Endothelial cell of hepatic sinusoid (primary cell): ENCODE measurements at regions not wholly inside any gene's neighbourhood (a gene's known extent, or its start where the extent isn't known, plus 50 kb on each side); places are given as distances from the start of the nearest gene placed in this dataset.

Experiments used
- in situ Hi-C: cut with HindIII; loops from 2 replicates; pipeline ENCODE4 v1.10.0; 2017; ENCODE audit warnings: low sequenced_read_pairs

DNA sequence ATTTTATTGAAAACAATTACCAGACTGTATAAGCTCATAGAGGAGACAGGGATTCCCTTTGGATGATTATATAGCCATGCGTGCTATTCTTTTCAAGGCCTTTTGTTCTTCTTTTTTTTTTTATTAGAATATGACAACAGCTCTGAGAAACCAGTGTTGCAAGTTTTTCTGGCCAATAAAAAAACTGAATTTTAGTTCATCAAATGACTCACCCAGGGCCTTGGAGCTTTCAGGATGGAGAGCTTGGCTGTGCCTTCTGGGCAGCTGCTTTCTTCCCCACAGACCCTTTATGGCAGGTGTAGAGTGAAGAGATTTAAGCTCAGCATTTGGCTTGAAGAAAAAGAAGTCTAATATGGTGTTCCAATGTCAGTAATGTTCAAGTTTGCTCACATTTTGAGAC lies 497.9 kb upstream of the FANCL start:
- in situ Hi-C loops, result no loop called here

DNA sequence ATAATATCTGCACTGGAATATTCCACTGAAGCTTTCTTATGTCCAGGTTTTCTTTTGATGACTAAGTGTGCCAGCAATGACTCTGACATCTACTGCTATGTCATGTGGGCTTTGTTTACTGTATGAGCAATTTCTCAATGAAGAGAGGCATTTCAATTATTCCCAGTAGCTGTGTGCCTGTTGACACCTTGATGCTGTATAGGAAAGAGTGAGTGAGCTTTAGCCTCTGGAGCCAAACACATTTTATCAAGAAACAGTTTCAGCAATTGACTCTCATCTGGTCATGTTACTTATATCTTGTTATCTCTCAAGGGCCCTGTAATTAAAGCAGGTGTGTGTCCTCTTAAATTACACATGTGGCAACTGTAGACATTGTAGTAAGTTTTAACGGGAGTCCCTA lies 493.2 kb upstream of the FANCL start:
- in situ Hi-C loops, result no loop called here

DNA sequence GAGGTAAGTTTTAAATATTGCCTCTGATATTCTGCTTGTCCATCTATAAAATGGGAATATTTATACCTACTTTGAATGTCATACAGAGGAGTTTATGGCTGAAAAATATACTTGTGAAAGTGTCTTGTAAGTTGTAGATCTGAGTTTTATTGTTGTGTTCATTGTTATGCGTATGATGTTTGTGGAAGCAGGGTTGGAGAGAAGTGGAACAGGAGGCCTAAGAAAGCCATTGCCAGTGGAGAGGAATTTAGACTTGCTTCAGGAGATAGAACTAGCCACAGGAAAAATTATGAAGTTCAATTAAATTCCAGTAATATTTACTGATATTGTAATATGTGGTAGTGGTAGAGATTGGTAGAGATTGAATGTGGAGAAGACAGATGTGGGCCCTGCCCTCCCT lies 491.9 kb upstream of the FANCL start:
- in situ Hi-C loops, result no loop called here

DNA sequence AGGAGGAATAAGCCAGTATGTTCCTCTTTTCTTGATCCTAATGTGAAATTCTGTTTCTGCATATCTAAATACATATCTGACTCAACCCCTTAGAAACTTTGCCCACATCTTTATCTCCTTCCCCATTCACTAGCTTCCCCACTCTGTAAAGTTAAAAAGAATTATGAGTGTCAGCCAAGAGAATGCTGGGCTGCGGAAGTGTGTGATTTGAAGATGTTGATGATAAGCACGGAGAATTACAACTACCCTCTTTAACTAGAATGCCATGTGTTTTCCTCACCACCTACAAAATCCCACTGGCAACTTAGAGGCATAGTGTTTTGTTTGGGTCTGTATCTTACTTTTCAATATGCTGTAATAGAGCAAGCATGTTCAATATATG lies 490.4 kb upstream of the FANCL start:
- in situ Hi-C loops, result no loop called here

DNA sequence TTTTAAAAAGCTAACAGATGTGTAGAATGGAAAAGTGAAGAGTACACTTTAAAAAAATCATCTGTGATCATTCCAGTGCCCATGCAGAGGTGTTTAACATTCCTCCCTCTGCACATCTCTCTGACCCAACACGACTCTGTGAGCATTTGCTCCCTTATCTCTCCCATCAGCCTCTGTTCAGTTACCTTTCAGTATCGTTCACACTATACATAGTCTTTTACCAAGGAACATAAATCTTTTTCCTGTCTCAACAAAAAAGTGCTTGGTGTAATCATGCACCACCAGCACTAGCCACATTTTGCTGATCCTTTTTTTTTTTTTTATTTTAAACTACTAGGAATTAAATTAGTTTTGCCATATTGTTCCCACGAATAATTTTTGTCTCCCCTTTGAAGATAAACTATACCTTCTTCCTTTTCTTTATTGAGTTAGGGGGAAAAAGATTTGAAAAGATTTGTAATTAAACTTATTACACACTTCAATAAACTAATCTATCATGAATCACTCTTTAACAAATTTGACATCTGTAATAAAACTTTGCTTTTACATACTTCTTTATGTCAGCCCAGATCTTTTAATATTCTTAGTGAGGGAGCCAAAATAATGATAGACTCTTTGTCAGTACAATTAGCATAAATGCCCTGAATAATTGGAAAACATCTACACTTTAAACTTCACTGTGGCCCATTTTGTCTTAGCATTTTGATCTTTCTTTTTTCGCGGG lies 489.8 kb upstream of the FANCL start:
- in situ Hi-C loops, result no loop called here

DNA sequence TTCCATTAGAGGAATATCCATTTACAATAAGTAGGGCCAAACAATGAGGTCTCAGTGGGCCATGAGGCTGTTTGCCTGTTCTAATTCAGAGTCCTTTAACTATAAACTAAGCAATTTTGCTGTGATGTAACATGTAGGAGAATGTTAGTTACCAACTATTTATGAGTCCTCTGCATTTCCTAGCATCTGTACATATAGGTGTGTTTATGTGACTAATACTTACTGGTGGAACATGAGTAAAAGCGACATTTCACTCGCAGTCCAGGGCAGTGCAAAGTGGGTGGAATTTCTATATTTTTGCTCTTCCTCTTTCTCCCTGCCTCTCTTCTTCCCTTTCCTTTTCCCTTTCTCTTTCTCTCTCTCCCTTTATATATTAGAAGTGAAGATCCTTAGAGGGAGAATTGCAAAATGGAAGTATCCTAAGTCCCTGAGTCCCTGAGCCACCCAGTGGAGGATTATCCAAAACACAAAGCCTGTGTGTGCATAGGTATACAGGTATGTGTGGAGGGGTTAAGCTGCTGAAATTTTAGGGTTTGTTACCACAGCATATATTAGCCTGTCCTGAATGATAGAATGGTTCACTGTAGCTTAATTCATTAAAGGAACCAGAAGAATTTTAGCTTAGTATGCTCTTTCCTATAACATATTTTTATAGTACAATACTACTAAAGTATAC lies 487.0 kb upstream of the FANCL start:
- in situ Hi-C loops, result no loop called here

DNA sequence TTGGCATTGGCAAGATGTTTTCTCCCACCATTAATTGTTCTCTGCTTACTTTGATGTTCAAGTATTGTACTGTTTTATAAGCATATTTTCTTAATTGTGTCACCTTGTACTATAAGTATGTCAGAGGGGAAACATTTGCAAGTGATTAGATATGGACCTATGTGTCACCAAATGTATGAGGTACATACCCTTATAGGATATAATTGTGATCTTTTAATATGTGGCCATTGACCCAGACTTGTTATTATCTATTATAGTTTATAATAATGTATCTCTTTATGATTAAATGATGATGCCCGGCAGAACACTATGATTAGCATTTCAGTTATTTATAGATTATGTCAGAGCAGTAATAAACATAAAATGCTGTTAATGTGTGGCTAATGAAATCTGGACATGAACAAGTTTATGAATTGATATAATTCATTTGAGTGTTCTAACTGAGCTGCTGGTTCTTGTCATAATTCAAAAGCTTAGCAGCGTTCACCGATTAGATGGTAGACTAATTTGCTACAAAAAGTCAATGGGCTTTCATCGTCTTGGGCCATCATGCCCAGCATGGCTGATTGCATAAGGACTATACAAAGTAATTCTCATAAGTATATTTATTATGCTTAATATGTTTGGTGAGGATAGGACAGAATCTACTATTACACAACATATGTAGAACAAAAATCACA lies 480.9 kb upstream of the FANCL start:
- in situ Hi-C loops, result no loop called here

DNA sequence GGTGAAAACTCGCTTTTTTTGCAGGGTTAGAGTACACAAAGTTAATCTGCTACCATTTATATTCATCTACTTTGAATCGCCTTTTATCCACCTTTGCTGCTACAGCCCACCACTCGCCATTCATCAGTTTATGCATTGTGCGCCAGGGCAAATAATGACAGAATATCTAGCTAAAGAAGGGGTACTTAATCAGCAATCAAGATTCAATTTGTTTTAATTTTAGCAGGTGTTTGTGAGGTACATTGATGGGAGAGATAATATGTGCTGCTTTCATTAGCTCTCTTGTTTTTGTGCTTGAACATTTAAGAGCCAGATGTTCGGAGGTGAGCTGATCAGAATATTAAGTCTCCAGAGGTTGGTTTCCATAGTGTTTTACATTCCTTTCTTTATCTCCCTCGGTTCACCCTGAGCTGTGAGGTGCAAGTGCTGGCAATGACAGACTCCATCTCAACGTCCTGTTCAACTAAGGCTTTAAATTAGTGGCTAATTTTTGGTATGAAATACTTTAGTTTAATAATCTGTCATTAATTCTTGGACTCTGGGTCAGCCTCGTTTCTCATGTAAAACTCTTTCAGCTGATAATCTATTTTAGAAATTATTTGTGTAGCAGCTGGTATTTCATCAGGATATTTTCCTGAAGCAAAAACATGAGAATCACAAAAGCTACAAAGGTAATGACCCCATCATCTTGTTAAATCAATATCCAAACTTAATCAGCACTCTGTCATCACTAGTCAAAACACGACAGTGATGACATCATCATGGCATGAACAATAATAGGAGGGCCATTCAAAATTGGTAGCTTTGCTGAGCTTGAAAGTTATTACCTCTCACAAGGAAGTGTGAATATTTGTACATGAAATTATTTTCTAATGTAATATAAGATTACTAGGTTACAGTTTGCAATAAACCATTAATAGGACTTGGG lies 479.9 kb upstream of the FANCL start:
- in situ Hi-C loops, result no loop called here

DNA sequence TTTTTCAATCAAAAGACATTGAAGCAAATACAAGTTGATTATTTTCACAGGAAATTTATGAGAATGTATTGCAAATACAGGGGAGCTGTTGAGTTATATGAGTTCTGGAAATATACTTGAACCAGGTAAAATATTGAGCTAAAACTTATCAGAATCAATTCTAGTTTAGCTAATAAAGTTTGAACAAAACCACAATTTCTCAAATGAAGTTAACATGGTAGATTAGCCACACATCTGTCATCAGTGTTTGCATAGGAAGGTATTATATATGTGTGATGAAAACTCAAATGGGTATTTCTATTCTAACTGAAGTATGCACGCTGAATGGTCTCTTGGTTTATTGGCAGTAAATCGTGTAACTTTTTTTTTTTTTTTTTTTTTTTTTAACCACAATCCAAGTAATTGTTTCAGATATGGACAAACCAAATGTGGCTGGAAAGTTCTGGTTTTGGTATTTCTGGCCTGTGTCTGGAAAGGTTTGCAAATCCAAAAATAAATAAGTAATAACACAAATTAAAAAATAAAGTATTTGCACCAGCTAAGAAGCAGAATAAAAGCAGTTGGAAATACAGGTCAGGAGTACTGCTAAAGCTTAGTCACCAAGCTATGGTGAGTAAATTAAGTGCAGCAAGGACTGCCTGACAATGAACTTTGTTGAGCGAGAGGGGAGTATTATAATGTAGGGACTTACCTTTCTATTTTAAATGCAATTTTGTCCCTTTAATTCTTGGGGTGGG lies 479.1 kb upstream of the FANCL start:
- in situ Hi-C loops, result no loop called here

DNA sequence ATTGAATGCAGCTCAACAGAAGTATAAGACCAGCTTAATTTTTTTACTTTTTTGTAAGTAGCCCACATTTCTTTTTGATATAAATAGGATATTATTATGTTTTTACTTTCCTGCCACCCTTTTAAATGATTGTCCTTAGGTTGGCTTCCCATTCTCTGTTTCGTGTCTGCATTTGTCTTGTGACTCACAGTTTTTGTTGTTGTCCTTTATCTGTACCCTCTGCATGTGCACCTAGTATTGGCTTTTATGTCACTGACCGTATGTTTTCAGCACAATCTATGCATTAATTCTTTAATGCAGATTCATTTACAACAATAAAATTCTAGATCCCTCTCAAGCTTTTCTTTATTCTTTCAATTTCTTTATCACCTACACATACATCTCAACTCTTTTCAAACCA lies 474.2 kb upstream of the FANCL start:
- in situ Hi-C loops, result no loop called here

DNA sequence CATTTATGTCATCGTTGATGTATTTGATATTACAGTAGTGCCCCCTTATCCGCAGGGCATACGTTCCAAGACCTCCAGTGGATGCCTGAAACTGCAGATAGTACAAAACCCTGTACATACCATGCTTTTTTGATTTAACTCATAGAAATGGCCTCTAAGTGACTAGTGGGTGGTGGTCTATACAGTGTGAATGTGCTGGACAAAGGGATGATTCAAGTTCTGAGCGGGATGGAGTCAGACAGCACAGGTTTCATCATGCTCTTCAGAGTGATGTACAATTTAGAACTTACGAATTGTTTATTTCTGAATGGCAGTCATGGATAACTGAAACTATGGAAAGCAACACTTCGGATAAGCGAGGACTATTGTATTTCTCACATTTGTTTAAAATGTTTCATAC lies 473.1 kb upstream of the FANCL start:
- in situ Hi-C loops, result no loop called here

DNA sequence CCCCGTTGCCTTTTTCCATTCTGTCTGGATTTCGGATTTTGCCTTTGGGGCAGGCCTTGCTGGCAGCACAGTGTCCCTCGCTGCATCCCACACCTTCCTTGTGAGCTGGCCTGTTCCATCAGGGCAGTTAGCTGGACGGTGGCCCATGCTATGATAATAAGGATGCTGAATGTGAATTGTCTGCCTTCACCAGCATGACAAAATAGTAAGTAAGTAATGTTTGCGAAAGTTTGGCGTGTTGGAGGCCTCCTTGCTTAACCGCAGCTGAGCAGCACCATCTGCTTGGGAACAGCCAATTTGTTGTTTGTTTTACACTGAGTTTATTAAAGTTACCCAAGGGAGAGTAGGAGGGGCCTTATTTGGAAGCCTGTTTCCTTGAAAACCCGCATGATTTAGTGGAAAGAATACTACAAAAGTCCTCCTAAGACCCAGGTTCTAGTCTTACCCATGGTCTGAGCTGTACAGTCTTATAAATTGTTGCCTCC lies 469.7 kb upstream of the FANCL start:
- in situ Hi-C loops, result no loop called here

DNA sequence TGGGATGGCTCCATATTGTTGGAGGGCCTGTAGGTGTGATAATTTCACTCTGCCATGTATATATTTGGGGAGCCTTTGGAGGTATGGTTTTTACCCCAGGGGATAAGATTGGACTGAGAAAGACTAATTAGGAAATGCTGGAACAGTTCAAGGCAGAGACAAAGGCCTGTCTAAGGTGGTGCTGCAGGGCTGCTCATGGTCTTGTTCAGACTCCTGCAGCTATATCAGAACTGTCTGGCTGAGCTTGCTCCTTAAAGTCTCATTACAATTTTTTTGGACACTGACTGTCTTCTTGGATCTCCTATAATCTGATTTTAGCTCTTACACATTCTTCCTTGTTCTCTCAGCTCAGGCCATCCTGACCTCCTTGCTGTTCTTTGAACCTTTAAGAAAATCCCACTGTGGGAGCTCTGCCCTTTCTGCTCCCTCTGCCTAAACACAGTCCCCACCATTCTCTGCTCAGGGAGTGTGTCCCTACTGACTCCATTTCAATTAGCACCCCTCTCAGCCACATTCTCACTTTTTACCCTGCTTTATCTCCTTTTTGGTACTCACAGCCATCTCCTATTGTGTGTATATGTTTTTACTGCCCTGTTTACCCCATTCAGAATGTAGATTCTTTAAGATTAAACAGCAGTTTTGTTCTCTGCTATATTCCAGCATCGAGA lies 468.7 kb upstream of the FANCL start:
- in situ Hi-C loops, result no loop called here

DNA sequence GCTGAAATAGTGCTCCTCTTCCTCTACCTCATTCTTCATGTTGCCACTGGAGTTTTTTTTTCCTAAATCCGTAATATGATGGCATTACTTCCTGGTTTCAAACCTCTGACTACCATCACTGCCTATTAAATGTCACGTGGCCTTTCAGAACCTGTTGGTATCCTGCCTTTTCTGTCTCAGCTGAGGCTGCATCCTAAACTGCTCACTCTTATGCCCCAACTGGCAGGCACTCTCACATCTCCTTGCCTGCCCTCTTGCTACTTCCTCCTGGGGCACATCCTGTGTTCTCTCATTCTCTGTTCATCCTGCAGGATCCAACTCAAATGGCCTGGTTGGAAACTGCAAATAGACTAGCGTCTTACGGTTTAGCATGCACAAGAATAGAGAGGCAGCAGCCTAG lies 468.1 kb upstream of the FANCL start:
- in situ Hi-C loops, result no loop called here

DNA sequence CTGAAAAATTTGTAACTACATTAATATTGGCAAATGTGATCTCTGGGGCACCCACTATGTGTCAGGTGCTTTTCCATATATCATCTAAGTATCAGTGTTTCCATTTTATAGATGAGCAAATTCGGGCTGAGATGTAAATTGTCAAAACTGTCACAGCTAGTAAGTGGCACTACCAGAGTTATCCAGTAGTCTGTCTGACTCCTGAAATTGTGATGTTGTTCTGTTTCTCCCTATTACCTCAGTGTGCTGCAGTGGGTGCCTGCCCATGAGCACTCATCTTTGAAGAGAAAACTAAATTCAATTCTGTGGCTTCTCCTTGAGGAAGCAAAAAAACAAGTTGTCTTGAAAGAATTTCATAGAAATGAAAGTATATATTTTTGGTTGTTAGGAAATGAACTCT lies 467.4 kb upstream of the FANCL start:
- in situ Hi-C loops, result no loop called here

DNA sequence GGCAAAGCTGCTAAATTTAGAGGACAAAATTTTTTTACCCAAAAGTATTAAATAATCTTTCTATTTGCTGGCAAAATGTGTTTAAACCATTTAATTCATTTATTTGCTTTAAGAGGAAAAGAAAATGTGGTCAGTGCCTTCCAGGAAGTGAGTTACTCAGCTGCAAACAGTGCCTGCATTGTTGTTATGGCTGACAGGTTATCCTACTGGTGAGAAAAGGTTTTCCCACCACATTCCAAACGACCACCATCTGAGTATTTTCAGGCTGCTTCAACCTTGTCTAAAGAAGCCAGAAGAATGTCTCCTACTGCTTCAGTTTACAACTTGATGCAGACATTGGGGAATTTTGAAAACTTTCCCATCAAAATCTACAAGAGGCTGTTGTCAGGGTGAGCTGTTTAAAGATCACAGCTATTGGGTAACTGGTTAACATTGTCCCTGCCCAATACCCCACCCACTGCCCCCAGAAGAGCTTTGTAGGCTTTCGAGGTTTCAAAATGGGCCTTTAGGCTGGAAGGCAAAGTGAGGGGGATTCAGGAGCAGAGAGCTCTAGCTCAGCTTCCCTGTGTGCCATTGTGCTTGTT lies 461.3 kb upstream of the FANCL start:
- in situ Hi-C loops, result no loop called here

DNA sequence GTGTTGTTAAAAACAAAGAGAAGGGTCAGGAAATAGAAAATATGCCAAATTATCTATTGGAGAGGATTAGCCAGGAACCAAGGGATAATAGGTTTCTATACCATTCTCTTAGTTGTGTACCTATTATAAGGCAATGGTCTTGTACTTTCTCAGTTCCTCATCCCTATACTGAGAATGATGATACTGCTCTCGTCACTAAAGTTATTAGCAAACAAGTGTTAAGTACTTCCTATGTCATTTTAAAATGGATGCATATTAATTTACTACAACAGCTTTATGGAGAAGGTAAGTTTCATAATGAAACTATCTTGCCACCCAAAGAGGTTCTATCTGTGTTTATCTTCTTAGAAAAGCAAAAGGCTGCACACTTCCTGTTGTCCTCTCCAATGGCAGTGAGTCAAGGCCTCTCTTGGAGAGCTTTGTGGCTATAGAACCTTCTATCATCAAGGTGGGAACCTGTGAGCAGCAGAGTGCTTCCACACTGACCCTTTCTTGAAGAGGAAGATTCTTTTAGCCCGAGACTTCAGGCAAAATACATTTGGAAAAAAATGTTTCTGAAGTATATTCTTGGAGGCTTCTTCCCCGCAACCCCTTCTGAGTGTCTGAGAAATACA lies 460.7 kb upstream of the FANCL start:
- in situ Hi-C loops, result no loop called here

DNA sequence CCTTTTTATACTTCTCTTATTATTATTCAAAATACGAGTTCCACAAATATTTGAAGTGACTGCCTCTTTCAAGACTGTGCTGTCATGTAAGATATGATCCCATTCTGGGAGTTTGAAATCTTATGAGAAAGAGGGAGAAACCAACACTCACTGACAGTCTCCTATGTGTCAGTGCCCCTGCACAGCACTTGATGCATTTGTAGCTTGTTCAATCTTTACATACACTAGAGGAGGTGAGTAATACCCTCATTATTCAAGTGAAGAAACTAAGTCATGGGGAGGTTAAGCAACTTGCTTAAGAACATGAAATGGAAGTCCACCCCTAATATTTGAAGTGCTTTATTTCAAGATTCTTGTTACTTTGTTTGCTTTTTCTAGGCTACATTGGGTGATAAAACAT lies 459.5 kb upstream of the FANCL start:
- in situ Hi-C loops, result no loop called here

DNA sequence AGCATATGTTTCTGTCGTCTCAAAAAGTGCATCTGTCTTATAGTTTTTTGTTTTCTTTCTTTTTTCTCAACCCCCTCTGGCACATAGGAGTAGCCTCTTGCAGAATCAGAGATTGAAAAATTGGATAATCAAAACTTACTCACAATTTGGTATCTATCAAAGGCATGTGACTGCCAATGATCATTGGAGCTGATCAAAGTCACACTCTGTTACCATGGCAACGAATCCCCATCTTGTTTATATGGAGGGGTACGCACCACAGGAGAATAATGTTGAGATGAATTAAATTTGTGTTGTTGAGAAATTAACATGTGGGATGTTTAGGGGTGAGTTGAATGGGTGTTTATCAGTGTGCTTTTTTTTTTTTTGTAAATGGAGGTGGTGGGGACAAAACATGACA lies 458.3 kb upstream of the FANCL start:
- in situ Hi-C loops, result no loop called here
